H9 (cell line): ENCODE measurements at regions not wholly inside any gene's neighbourhood (a gene's known extent, or its start where the extent isn't known, plus 50 kb on each side); places are given as distances from the start of the nearest gene placed in this dataset.

Experiments
- DNase-seq: peaks from one replicate; pipeline ENCODE4 v3.0.0-alpha.2; 2017
- H2AFZ ChIP-seq: one replicate; pipeline ENCODE4 v1.6.1; 2013; ENCODE audit warnings: mild to moderate bottlenecking, low read length, control low read depth, moderate library complexity
- H2AK5ac ChIP-seq: 2 replicates; pipeline ENCODE4 v1.6.1; 2013; ENCODE audit warnings: low read length, control low read depth, mixed read lengths; ENCODE audit not compliant: insufficient read length
- H2BK120ac ChIP-seq: one replicate; pipeline ENCODE4 v1.6.1; 2013; ENCODE audit warnings: low read depth, mild to moderate bottlenecking, low read length, control low read depth, inconsistent platforms; ENCODE audit not compliant: poor library complexity, severe bottlenecking
- H2BK12ac ChIP-seq: 2 replicates; pipeline ENCODE4 v1.6.1; 2013; ENCODE audit warnings: low read length, control low read depth, mixed read lengths, low read depth; ENCODE audit not compliant: insufficient read length
- H2BK15ac ChIP-seq: 2 replicates; pipeline ENCODE4 v1.6.1; 2013; ENCODE audit warnings: low read depth, low read length, control low read depth
- H2BK20ac ChIP-seq: one replicate; pipeline ENCODE4 v1.6.1; 2013; ENCODE audit warnings: low read depth, mild to moderate bottlenecking, low read length, control low read depth, inconsistent platforms; ENCODE audit not compliant: poor library complexity, severe bottlenecking
- H2BK5ac ChIP-seq: 2 replicates; pipeline ENCODE4 v1.6.1; 2013; ENCODE audit warnings: low read length, control low read depth, mixed read lengths; ENCODE audit not compliant: insufficient read length
- H3K14ac ChIP-seq: 2 replicates; pipeline ENCODE4 v1.6.1; 2013; ENCODE audit warnings: low read length, control low read depth; ENCODE audit not compliant: insufficient read depth
- H3K18ac ChIP-seq: 2 replicates; pipeline ENCODE4 v1.6.1; 2013; ENCODE audit warnings: low read depth, mild to moderate bottlenecking, mixed read lengths, low read length, control low read depth; ENCODE audit not compliant: insufficient read length
- H3K23ac ChIP-seq: 2 replicates; pipeline ENCODE4 v1.6.1; 2013; ENCODE audit warnings: low read length, control low read depth, mixed read lengths, low read depth; ENCODE audit not compliant: insufficient read length
- H3K23me2 ChIP-seq: 2 replicates; pipeline ENCODE4 v1.6.1; 2013; ENCODE audit warnings: low read depth, mild to moderate bottlenecking, mixed read lengths, low read length, control low read depth; ENCODE audit not compliant: insufficient read length, poor library complexity, severe bottlenecking
- H3K27ac ChIP-seq: 2 replicates; pipeline ENCODE4 v1.5.1; 2013; ENCODE audit warnings: low read length, control low read depth, mixed read lengths, low read depth; ENCODE audit not compliant: insufficient read length
- H3K27me3 ChIP-seq: 2 replicates; pipeline ENCODE4 v1.6.1; 2013; ENCODE audit warnings: low read length, control low read depth, inconsistent platforms; ENCODE audit not compliant: insufficient read depth
- H3K4ac ChIP-seq: 2 replicates; pipeline ENCODE4 v1.6.1; 2013; ENCODE audit warnings: low read depth, mild to moderate bottlenecking, control low read depth, inconsistent platforms, low read length, moderate library complexity
- H3K4me1 ChIP-seq: 2 replicates; pipeline ENCODE4 v1.6.1; 2013; ENCODE audit warnings: low read length, control low read depth, inconsistent platforms; ENCODE audit not compliant: insufficient read depth
- H3K4me2 ChIP-seq: 2 replicates; pipeline ENCODE4 v1.6.1; 2013; ENCODE audit warnings: low read length, control low read depth, mixed read lengths; ENCODE audit not compliant: insufficient read length, insufficient read depth
- H3K56ac ChIP-seq: 2 replicates; pipeline ENCODE4 v1.6.1; 2013; ENCODE audit warnings: low read depth, mild to moderate bottlenecking, mixed read lengths, low read length, control low read depth; ENCODE audit not compliant: insufficient read length
- H3K79me1 ChIP-seq: 2 replicates; pipeline ENCODE4 v1.6.1; 2013; ENCODE audit warnings: low read depth, mild to moderate bottlenecking, moderate library complexity, low read length, control low read depth, inconsistent platforms; ENCODE audit not compliant: insufficient read depth, poor library complexity, severe bottlenecking
- H3K79me2 ChIP-seq: 2 replicates; pipeline ENCODE4 v1.6.1; 2013; ENCODE audit warnings: low read length, control low read depth, inconsistent platforms; ENCODE audit not compliant: insufficient read depth
- H3K9ac ChIP-seq: 2 replicates; pipeline ENCODE4 v1.6.1; 2013; ENCODE audit warnings: low read length, control low read depth, mixed read lengths; ENCODE audit not compliant: insufficient read length; ENCODE audit errors: extremely low read depth
- H3K9me3 ChIP-seq: one replicate; pipeline ENCODE4 v1.6.1; 2013; ENCODE audit warnings: low read depth, low read length, inconsistent platforms; ENCODE audit not compliant: control insufficient read depth
- H3T11ph ChIP-seq: one replicate; pipeline ENCODE4 v1.6.1; 2013; ENCODE audit warnings: mild to moderate bottlenecking, low read length, control low read depth, inconsistent platforms
- H4K20me1 ChIP-seq: one replicate; pipeline ENCODE4 v1.6.1; 2013; ENCODE audit not compliant: control insufficient read depth, insufficient read length, insufficient read depth
- H4K5ac ChIP-seq: 2 replicates; pipeline ENCODE4 v1.6.1; 2013; ENCODE audit warnings: low read depth, mild to moderate bottlenecking, mixed read lengths, low read length, control low read depth; ENCODE audit not compliant: insufficient read length
- H4K8ac ChIP-seq: replicated peaks from 2 replicates; pipeline ENCODE4 v1.6.1; 2013; ENCODE audit warnings: low read length, control low read depth, mixed read lengths, low read depth; ENCODE audit not compliant: insufficient read length
- H4K91ac ChIP-seq: 2 replicates; pipeline ENCODE4 v1.6.1; 2013; ENCODE audit warnings: low read depth, mild to moderate bottlenecking, moderate library complexity, mixed read lengths, low read length, control low read depth; ENCODE audit not compliant: insufficient read length
- H3K27ac Mint-ChIP-seq, 3 experiments: 2 replicates in 2 of 3; 3 replicates in 1 of 3; pipeline ENCODE4 v1.8.0; 2020 to 2021; ENCODE audit warnings: mixed read lengths in 3 of 3, mild to moderate bottlenecking in 1 of 3, moderate library complexity in 1 of 3
- H3K27me3 Mint-ChIP-seq: 2 replicates; pipeline ENCODE4 v1.8.0; 2021; ENCODE audit warnings: low read depth, mild to moderate bottlenecking, moderate library complexity, mixed read lengths
- H3K36me3 Mint-ChIP-seq, 3 experiments: 2 replicates in 2 of 3; 3 replicates in 1 of 3; pipeline ENCODE4 v1.8.0; 2020 to 2021; ENCODE audit warnings: low read depth in 3 of 3, mixed read lengths in 3 of 3; ENCODE audit not compliant: insufficient read depth in 1 of 3
- H3K4me1 Mint-ChIP-seq, 2 experiments: 2 replicates each; pipeline ENCODE4 v1.8.0; 2020; ENCODE audit warnings: mixed read lengths in 2 of 2
- H3K4me3 Mint-ChIP-seq, 2 experiments: 2 replicates in 1 of 2; 3 replicates in 1 of 2; pipeline ENCODE4 v1.8.0; 2020 to 2021; ENCODE audit warnings: mild to moderate bottlenecking in 2 of 2, mixed read lengths in 2 of 2, moderate library complexity in 1 of 2
- H3K9me3 Mint-ChIP-seq, 2 experiments: 2 replicates in 1 of 2; 3 replicates in 1 of 2; pipeline ENCODE4 v1.8.0; 2020; ENCODE audit warnings: mild to moderate bottlenecking in 2 of 2, mixed read lengths in 2 of 2, moderate library complexity in 1 of 2
- CTCF ChIP-seq: fragments of 200-600 bp; sonication (generic); conservative IDR thresholded peaks from 3 replicates; pipeline ENCODE4 v1.8.0; 2021; ENCODE audit warnings: antibody characterized with exemption, mild to moderate bottlenecking
- WGBS: extraction: QIAGEN DNeasy Blood & Tissue Kit; methylation state at CpG from one replicate; pipeline ENCODE4 v1.1.7; 2013; ENCODE audit warnings: missing lambda C conversion rate, low lambda C conversion rate, mixed read lengths; ENCODE audit not compliant: insufficient read length; ENCODE audit errors: extremely low coverage; 5-methylcytosine and 5-hydroxymethylcytosine counted together

GRCh38 chr17:6205033-6205432, 134.9 kb downstream of the WSCD1 start:
- Histone ChIP-seq H3K4ac (no peak overlapping the region), H2BK5ac (no peak overlapping the region), H3K14ac (no peak overlapping the region), H3K18ac (no peak overlapping the region), H2BK15ac (no peak overlapping the region), H2BK12ac (no peak overlapping the region), H3K27ac (no peak overlapping the region), H3K9me3 (no peaks in the 10 kb centered on the region), H3K79me1 (no peaks in the 10 kb centered on the region), H3K4me2 (no peak overlapping the region), H3K27me3 (no peaks in the 10 kb centered on the region), H2AK5ac (no peak overlapping the region), H3K4me1 (no peaks in the 10 kb centered on the region; the same call in 1 of the 2 replicates), H3K23me2 (no peaks in the 10 kb centered on the region), H4K20me1 (no peaks in the 10 kb centered on the region), H4K5ac (no peak overlapping the region), H2AFZ (no peak overlapping the region), H2BK120ac (no peak overlapping the region), H4K8ac (no peak overlapping the region), H2BK20ac (no peak overlapping the region), H3T11ph (no peak overlapping the region), H3K79me2 (no peaks in the 10 kb centered on the region), H3K9ac (no peak overlapping the region), H3K23ac (no peak overlapping the region), H3K56ac (no peak overlapping the region), H4K91ac (no peak overlapping the region)
- Mint-ChIP-seq H3K36me3 (no peaks in the 10 kb centered on the region; a peak in 1 of 7 replicates), H3K27me3 (no peaks in the 10 kb centered on the region; the same call in none of the 2 replicates), H3K9me3 (no peaks in the 10 kb centered on the region; a peak in 3 of 5 replicates), H3K27ac (no peak overlapping the region), H3K4me1 (peaks cover 4% of the 10 kb centered on the region in 2 experiments; a peak in 3 of 4 replicates), H3K4me3 (no peak overlapping the region)
- no peak for TF ChIP-seq CTCF
- DNase-seq = no peak
- no CpG with 5 or more reads among the region's 4 CpGs for WGBS
